IMR-90 (cell line): ENCODE measurements at regions not wholly inside any gene's neighbourhood (a gene's known extent, or its start where the extent isn't known, plus 50 kb on each side); places are given as distances from the start of the nearest gene placed in this dataset.

Source experiments
- ATAC-seq: fragments of 200-7000 bp; cut with Tn5 transposase; 2 replicates; pipeline ENCODE4 v1.9.1; 2020; ENCODE audit warnings: low read depth, mild to moderate bottlenecking, moderate library complexity
- BruUV-seq: library from RNA; stranded (reverse); fragments of 400-500 nt; replicated peaks from 2 replicates; lab custom pipeline; 2021; lab: Mats Ljungman, UMichigan
- CTCF ChIA-PET: fragments of 300-600 bp; formaldehyde crosslinking; extraction: SDS; loops from one replicate; lab custom pipeline; 2021; ENCODE audit warnings: antibody characterized with exemption; lab: Yijun Ruan, JAX
- POLR2A ChIA-PET: fragments of 300-600 bp; sonication (Branson Sonifier 250); formaldehyde crosslinking; loops from one replicate; lab custom pipeline; 2022; ENCODE audit warnings: antibody characterized with exemption; ENCODE audit not compliant: unreplicated experiment; lab: Charles Lee
- DNase-seq: peaks from one replicate; pipeline ENCODE4 v3.0.0; 2013
- H2AFZ ChIP-seq: replicated peaks from 2 replicates; pipeline ENCODE3; 2013; ENCODE audit warnings: low read length, mild to moderate bottlenecking; ENCODE audit not compliant: poor library complexity
- H2AK5ac ChIP-seq: 2 replicates; pipeline ENCODE4 v1.6.1; 2013; ENCODE audit warnings: low read depth, low read length, inconsistent platforms
- H2AK9ac ChIP-seq: replicated peaks from 2 replicates; pipeline ENCODE3; 2013; ENCODE audit warnings: mild to moderate bottlenecking, low read depth, low read length, moderate library complexity; ENCODE audit not compliant: poor library complexity
- H2BK120ac ChIP-seq: 2 replicates; pipeline ENCODE4 v1.6.1; 2013; ENCODE audit warnings: low read depth, low read length, inconsistent platforms
- H2BK15ac ChIP-seq: 3 replicates; pipeline ENCODE4 v1.6.1; 2013; ENCODE audit warnings: low read depth, low read length, inconsistent platforms
- H2BK20ac ChIP-seq: 2 replicates; pipeline ENCODE4 v1.6.1; 2013; ENCODE audit warnings: low read depth, mild to moderate bottlenecking, inconsistent platforms, low read length, moderate library complexity
- H2BK5ac ChIP-seq: 2 replicates; pipeline ENCODE4 v1.6.1; 2013; ENCODE audit warnings: mild to moderate bottlenecking, low read depth, low read length, inconsistent platforms; ENCODE audit not compliant: poor library complexity, severe bottlenecking
- H3K14ac ChIP-seq: replicated peaks from 2 replicates; pipeline ENCODE4 v1.6.1; 2013; ENCODE audit warnings: low read depth, low read length, inconsistent platforms
- H3K18ac ChIP-seq: 2 replicates; pipeline ENCODE4 v1.6.1; 2013; ENCODE audit warnings: low read depth, low read length, control low read depth
- H3K23ac ChIP-seq: 2 replicates; pipeline ENCODE4 v1.6.1; 2013; ENCODE audit warnings: low read depth, low read length, inconsistent platforms
- H3K27ac ChIP-seq: 2 replicates; pipeline ENCODE4 v1.5.1; 2013; ENCODE audit warnings: mild to moderate bottlenecking, control low read depth, low read length; ENCODE audit not compliant: insufficient read depth
- H3K27me3 ChIP-seq: 2 replicates; pipeline ENCODE4 v1.6.1; 2013; ENCODE audit warnings: low read length; ENCODE audit not compliant: control insufficient read depth, insufficient read depth
- H3K36me3 ChIP-seq: 2 replicates; pipeline ENCODE4 v1.6.1; 2013; ENCODE audit warnings: low read length, mixed read lengths; ENCODE audit not compliant: control insufficient read depth, insufficient read depth
- H3K4ac ChIP-seq: 2 replicates; pipeline ENCODE4 v1.6.1; 2013; ENCODE audit warnings: low read depth, low read length, inconsistent platforms
- H3K4me1 ChIP-seq: 2 replicates; pipeline ENCODE4 v1.6.1; 2013; ENCODE audit warnings: low read length, mixed read lengths; ENCODE audit not compliant: control insufficient read depth, insufficient read depth
- H3K4me2 ChIP-seq: 2 replicates; pipeline ENCODE4 v1.6.1; 2013; ENCODE audit warnings: low read depth, mild to moderate bottlenecking, control low read depth, low read length, moderate library complexity
- H3K4me3 ChIP-seq: 2 replicates; pipeline ENCODE4 v1.5.1; 2013; ENCODE audit warnings: low read depth, mild to moderate bottlenecking, control low read depth, low read length, moderate library complexity; ENCODE audit not compliant: insufficient read depth
- H3K56ac ChIP-seq: 2 replicates; pipeline ENCODE4 v1.6.1; 2013; ENCODE audit warnings: low read length, inconsistent platforms; ENCODE audit not compliant: insufficient read depth; ENCODE audit errors: extremely low read depth
- H3K79me1 ChIP-seq, 2 experiments: 2 replicates each; pipeline ENCODE4 v1.6.1; 2013; ENCODE audit warnings: low read length in 2 of 2, inconsistent platforms in 1 of 2, low read depth in 1 of 2
- H3K9ac ChIP-seq: 2 replicates; pipeline ENCODE4 v1.6.1; 2013; ENCODE audit warnings: low read depth, low read length, control low read depth
- H3K9me1 ChIP-seq: 2 replicates; pipeline ENCODE4 v1.6.1; 2013; ENCODE audit warnings: low read length, inconsistent platforms; ENCODE audit not compliant: insufficient read depth
- H3K9me3 ChIP-seq: 2 replicates; pipeline ENCODE4 v1.6.1; 2013; ENCODE audit warnings: low read length; ENCODE audit not compliant: control insufficient read depth, insufficient read depth
- H4K20me1 ChIP-seq: 2 replicates; pipeline ENCODE4 v1.6.1; 2013; ENCODE audit warnings: low read length, inconsistent platforms; ENCODE audit not compliant: insufficient read depth
- H4K5ac ChIP-seq: 2 replicates; pipeline ENCODE4 v1.6.1; 2013; ENCODE audit warnings: mild to moderate bottlenecking, low read depth, low read length, control low read depth
- H4K8ac ChIP-seq, 2 experiments: 2 replicates each; pipeline ENCODE4 v1.6.1; 2013; ENCODE audit warnings: low read depth in 2 of 2, low read length in 2 of 2, control low read depth in 1 of 2, inconsistent platforms in 1 of 2
- H4K91ac ChIP-seq: 2 replicates; pipeline ENCODE4 v1.6.1; 2013; ENCODE audit warnings: low read depth, low read length, inconsistent platforms; ENCODE audit not compliant: insufficient read depth
- BHLHE40 ChIP-seq: fragments of 150-350 bp; IDR thresholded peaks from 2 replicates; pipeline ENCODE4 v1.6.1; 2016; ENCODE audit warnings: mild to moderate bottlenecking, low read depth, low read length
- CEBPB ChIP-seq: IDR thresholded peaks from 2 replicates; pipeline ENCODE4 v1.6.1; 2012; ENCODE audit warnings: low read depth, low read length, improper control_type of control experiment
- CHD1 ChIP-seq: IDR thresholded peaks from 2 replicates; pipeline ENCODE4 v1.6.1; 2012; ENCODE audit warnings: low read depth, low read length, improper control_type of control experiment
- FOS ChIP-seq: fragments of 150-350 bp; IDR thresholded peaks from 2 replicates; pipeline ENCODE4 v1.6.1; 2016; ENCODE audit warnings: low read depth, low read length
- MAFK ChIP-seq: IDR thresholded peaks from 2 replicates; pipeline ENCODE4 v1.6.1; 2012; ENCODE audit warnings: low read depth, low read length, improper control_type of control experiment
- MAZ ChIP-seq: IDR thresholded peaks from 2 replicates; pipeline ENCODE4 v1.6.1; 2012; ENCODE audit warnings: low read depth, mild to moderate bottlenecking, low read length, improper control_type of control experiment, moderate library complexity, borderline replicate concordance
- NFE2L2 ChIP-seq: fragments of 150-350 bp; IDR thresholded peaks from 2 replicates; pipeline ENCODE4 v1.6.1; 2016; ENCODE audit warnings: low read depth, mild to moderate bottlenecking, low read length
- RAD21 ChIP-seq: IDR thresholded peaks from 2 replicates; pipeline ENCODE4 v1.6.1; 2012; ENCODE audit warnings: low read length, improper control_type of control experiment
- RCOR1 ChIP-seq: IDR thresholded peaks from 2 replicates; pipeline ENCODE4 v1.6.1; 2012; ENCODE audit warnings: mild to moderate bottlenecking, low read length, improper control_type of control experiment; ENCODE audit not compliant: insufficient replicate concordance
- RFX5 ChIP-seq: IDR thresholded peaks from 2 replicates; pipeline ENCODE4 v1.8.0; 2012; ENCODE audit warnings: low read depth, mild to moderate bottlenecking, low read length, moderate library complexity
- SMC3 ChIP-seq: fragments of 150-350 bp; IDR thresholded peaks from 2 replicates; pipeline ENCODE4 v1.6.1; 2016; ENCODE audit warnings: low read depth, mild to moderate bottlenecking, antibody characterized with exemption, low read length, moderate library complexity
- WGBS, 2 experiments: methylation state at CpG; one replicate each; pipeline versions ENCODE4 v1.1.5 to v1.1.7; 2013; ENCODE audit warnings: missing lambda C conversion rate in 2 of 2; ENCODE audit not compliant: insufficient read length in 1 of 2; ENCODE audit errors: extremely low coverage in 2 of 2; 5-methylcytosine and 5-hydroxymethylcytosine counted together
- dilution Hi-C: fragments of 300-500 bp; cut with HindIII; formaldehyde crosslinking; loops from one replicate; pipeline ENCODE4 v1.14.3; 2018; ENCODE audit warnings: low sequenced_read_pairs; ENCODE audit not compliant: unreplicated experiment
- in situ Hi-C: fragments of 300-500 bp; cut with MboI; formaldehyde crosslinking; loops from 3 replicates; pipeline ENCODE4 v1.14.3; 2019; ENCODE audit warnings: low sequenced_read_pairs, inconsistent platforms, mixed read lengths
- intact Hi-C: fragments of 100-400 bp; cut with micrococcal nuclease; formaldehyde crosslinking; loops from 2 replicates; pipeline ENCODE4 v1.10.0; 2022
- TF ChIP-seq, protein P1 (sequence below): fragments of 150-350 bp; IDR thresholded peaks from 2 replicates; pipeline ENCODE4 v1.6.1; 2016; ENCODE audit warnings: low read depth, mild to moderate bottlenecking, low read length, moderate library complexity, borderline replicate concordance
- TF ChIP-seq, protein P2 (sequence below): fragments of 150-350 bp; IDR thresholded peaks from 2 replicates; pipeline ENCODE4 v1.6.1; 2017; ENCODE audit warnings: mild to moderate bottlenecking, antibody characterized with exemption, low read length, low read depth
- TF ChIP-seq, protein P3 (sequence below): conservative IDR thresholded peaks from 2 replicates; pipeline ENCODE4 v1.5.1; 2012; ENCODE audit warnings: mild to moderate bottlenecking, low read depth, low read length, improper control_type of control experiment

DNA sequence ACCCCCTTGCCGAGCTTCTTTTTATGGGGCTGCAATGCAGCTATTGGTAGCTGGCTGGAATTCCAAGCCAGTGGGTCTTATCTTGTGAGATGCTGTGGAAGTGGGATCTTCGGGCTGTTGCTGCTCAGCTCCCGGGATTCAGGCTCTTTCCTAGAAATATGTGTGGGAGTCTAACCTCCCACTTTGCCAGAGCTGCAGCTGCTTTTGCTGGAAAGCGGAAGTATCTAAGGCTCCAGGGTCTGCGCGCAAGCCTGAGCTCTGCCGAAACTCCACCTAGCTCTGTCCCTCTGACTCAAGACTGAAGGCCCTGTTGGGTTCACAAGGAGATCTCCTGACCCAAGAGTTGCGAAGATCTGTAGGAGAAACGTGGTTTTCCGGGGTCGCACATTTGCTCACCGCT is 151.1 kb upstream of the ANKRD55 start:
- H3K56ac ChIP-seq, result no peak overlapping the region
- H2AK5ac ChIP-seq, result no peak overlapping the region
- intact Hi-C loops, result no loop called here
- H2BK5ac ChIP-seq, result no peak overlapping the region
- no peaks in the 10 kb centered on the region for H3K9me1 ChIP-seq
- H3K36me3 ChIP-seq, result no peaks in the 10 kb centered on the region
- BruUV-seq, result no TSS peak
- no peaks in the 10 kb centered on the region for H3K4me1 ChIP-seq
- in situ Hi-C loops, result no loop called here
- H2AK9ac ChIP-seq, result no peak overlapping the region
- no peak overlapping the region for H4K5ac ChIP-seq
- no peak overlapping the region for H4K91ac ChIP-seq
- DNase-seq (no peak), ATAC-seq (no peak)
- H3K4ac ChIP-seq, result no peak overlapping the region
- no peak overlapping the region for H3K4me3 ChIP-seq
- no peak overlapping the region for H2BK120ac ChIP-seq
- H3K9ac ChIP-seq, result no peak overlapping the region
- H3K18ac ChIP-seq, result no peak overlapping the region
- no peak overlapping the region for H3K23ac ChIP-seq
- H3K4me2 ChIP-seq, result no peak overlapping the region
- H3K27ac ChIP-seq, result no peak overlapping the region
- H3K79me1 ChIP-seq, result no peaks in the 10 kb centered on the region
- no peaks in the 10 kb centered on the region for H3K9me3 ChIP-seq
- CTCF ChIA-PET, result no interaction called here
- POLR2A ChIA-PET, result no interaction called here
- WGBS, 2 experiments, result 90% methylated on average over 2 of the region's 12 CpGs; no CpG with 5 or more reads in 1 of the 2 experiments
- H2AFZ ChIP-seq, result no peak overlapping the region
- H3K14ac ChIP-seq, result no peak overlapping the region
- dilution Hi-C loops, result no loop called here
- H3K27me3 ChIP-seq, result no peaks in the 10 kb centered on the region
- no peak overlapping the region for H4K8ac ChIP-seq
- no peak overlapping the region for H2BK20ac ChIP-seq
- no peaks in the 10 kb centered on the region for H4K20me1 ChIP-seq
- H2BK15ac ChIP-seq, result no peak overlapping the region
- TF ChIP-seq NFE2L2, result no peak
- no peak for TF ChIP-seq RFX5
- TF ChIP-seq MAFK, result no peak
- TF ChIP-seq, protein P1, sequence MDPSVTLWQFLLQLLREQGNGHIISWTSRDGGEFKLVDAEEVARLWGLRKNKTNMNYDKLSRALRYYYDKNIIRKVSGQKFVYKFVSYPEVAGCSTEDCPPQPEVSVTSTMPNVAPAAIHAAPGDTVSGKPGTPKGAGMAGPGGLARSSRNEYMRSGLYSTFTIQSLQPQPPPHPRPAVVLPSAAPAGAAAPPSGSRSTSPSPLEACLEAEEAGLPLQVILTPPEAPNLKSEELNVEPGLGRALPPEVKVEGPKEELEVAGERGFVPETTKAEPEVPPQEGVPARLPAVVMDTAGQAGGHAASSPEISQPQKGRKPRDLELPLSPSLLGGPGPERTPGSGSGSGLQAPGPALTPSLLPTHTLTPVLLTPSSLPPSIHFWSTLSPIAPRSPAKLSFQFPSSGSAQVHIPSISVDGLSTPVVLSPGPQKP, result no peak
- TF ChIP-seq, protein P2, sequence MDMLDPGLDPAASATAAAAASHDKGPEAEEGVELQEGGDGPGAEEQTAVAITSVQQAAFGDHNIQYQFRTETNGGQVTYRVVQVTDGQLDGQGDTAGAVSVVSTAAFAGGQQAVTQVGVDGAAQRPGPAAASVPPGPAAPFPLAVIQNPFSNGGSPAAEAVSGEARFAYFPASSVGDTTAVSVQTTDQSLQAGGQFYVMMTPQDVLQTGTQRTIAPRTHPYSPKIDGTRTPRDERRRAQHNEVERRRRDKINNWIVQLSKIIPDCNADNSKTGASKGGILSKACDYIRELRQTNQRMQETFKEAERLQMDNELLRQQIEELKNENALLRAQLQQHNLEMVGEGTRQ, result no peak
- no peak for TF ChIP-seq CEBPB
- TF ChIP-seq RCOR1, result no peak
- TF ChIP-seq CHD1, result no peak
- TF ChIP-seq, protein P3, sequence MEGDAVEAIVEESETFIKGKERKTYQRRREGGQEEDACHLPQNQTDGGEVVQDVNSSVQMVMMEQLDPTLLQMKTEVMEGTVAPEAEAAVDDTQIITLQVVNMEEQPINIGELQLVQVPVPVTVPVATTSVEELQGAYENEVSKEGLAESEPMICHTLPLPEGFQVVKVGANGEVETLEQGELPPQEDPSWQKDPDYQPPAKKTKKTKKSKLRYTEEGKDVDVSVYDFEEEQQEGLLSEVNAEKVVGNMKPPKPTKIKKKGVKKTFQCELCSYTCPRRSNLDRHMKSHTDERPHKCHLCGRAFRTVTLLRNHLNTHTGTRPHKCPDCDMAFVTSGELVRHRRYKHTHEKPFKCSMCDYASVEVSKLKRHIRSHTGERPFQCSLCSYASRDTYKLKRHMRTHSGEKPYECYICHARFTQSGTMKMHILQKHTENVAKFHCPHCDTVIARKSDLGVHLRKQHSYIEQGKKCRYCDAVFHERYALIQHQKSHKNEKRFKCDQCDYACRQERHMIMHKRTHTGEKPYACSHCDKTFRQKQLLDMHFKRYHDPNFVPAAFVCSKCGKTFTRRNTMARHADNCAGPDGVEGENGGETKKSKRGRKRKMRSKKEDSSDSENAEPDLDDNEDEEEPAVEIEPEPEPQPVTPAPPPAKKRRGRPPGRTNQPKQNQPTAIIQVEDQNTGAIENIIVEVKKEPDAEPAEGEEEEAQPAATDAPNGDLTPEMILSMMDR, result no peak
- no peak for TF ChIP-seq BHLHE40
- no peak for TF ChIP-seq RAD21
- no peak for TF ChIP-seq SMC3
- TF ChIP-seq MAZ, result no peak
- no peak for TF ChIP-seq FOS
